Panc1 (cell line): ENCODE measurements at regions not wholly inside any gene's neighbourhood (a gene's known extent, or its start where the extent isn't known, plus 50 kb on each side); places are given as distances from the start of the nearest gene placed in this dataset.

Experiments used
- ATAC-seq: fragments of 200-7000 bp; cut with Tn5 transposase; 2 replicates; pipeline ENCODE4 v1.9.1; 2020; ENCODE audit warnings: mild to moderate bottlenecking, moderate library complexity
- BruUV-seq: library from RNA; stranded (reverse); fragments of 400-500 nt; replicated peaks from 2 replicates; lab custom pipeline; 2021; lab: Mats Ljungman, UMichigan
- CTCF ChIA-PET: fragments of 300-600 bp; sonication (Branson Sonifier 250); formaldehyde crosslinking; loops from one replicate; lab custom pipeline; 2022; ENCODE audit warnings: antibody characterized with exemption; lab: Charles Lee
- POLR2A ChIA-PET: fragments of 300-600 bp; sonication (Branson Sonifier 250); formaldehyde crosslinking; loops from one replicate; lab custom pipeline; 2022; ENCODE audit warnings: antibody characterized with exemption; lab: Charles Lee
- DNase-seq: peaks from one replicate; pipeline ENCODE4 v3.0.0-alpha.2; 2010; ENCODE audit warnings: low read depth, low spot score
- H3K27ac ChIP-seq: 2 replicates; pipeline ENCODE4 v1.5.1; 2011; ENCODE audit warnings: mild to moderate bottlenecking, low read length, inconsistent platforms
- H3K27me3 ChIP-seq: fragments of 200-500 bp; sonication (Bioruptor generic); 2 replicates; pipeline ENCODE4 v1.6.0; 2014; ENCODE audit warnings: low read length, inconsistent platforms; ENCODE audit not compliant: control insufficient read depth, insufficient read depth
- H3K36me3 ChIP-seq: fragments of 200-500 bp; sonication (Bioruptor generic); 2 replicates; pipeline ENCODE4 v1.5.1; 2014; ENCODE audit warnings: inconsistent platforms, mild to moderate bottlenecking, low read length, moderate library complexity; ENCODE audit not compliant: control insufficient read depth, insufficient read depth
- H3K4me1 ChIP-seq: 2 replicates; pipeline ENCODE4 v1.5.1; 2011; ENCODE audit warnings: inconsistent platforms, mild to moderate bottlenecking, low read length, moderate library complexity; ENCODE audit not compliant: control insufficient read depth, insufficient read depth
- H3K4me3 ChIP-seq, 2 experiments: 2 replicates each; pipeline ENCODE4 v1.5.1; 2011 to 2012; ENCODE audit warnings: low read depth in 2 of 2, low read length in 2 of 2, mild to moderate bottlenecking in 2 of 2, inconsistent platforms in 1 of 2, moderate library complexity in 1 of 2
- H3K9me3 ChIP-seq: fragments of 200-500 bp; sonication (Bioruptor generic); 2 replicates; pipeline ENCODE4 v1.5.1; 2014; ENCODE audit warnings: low read depth, mild to moderate bottlenecking, inconsistent platforms, low read length, moderate library complexity; ENCODE audit not compliant: control insufficient read depth, insufficient read depth
- CTCF ChIP-seq: fragments of 450-650 bp; IDR thresholded peaks from 2 replicates; pipeline ENCODE4 v1.5.1; 2017; ENCODE audit warnings: mild to moderate bottlenecking
- POLR2AphosphoS5 ChIP-seq: IDR thresholded peaks from 2 replicates; pipeline ENCODE4 v1.6.1; 2012; ENCODE audit warnings: mild to moderate bottlenecking, low read depth, low read length, moderate library complexity
- REST ChIP-seq, 2 experiments: IDR thresholded peaks; 2 replicates each; pipeline ENCODE4 v1.6.1; 2011 to 2012; ENCODE audit warnings: low read depth in 2 of 2, control low read depth in 1 of 2, low read length in 1 of 2, mild to moderate bottlenecking in 1 of 2, moderate library complexity in 1 of 2; ENCODE audit not compliant: insufficient read depth in 1 of 2
- SIN3A ChIP-seq: IDR thresholded peaks from 2 replicates; pipeline ENCODE4 v1.6.1; 2012; ENCODE audit warnings: low read depth, mild to moderate bottlenecking, low read length, moderate library complexity, borderline replicate concordance; ENCODE audit not compliant: insufficient read depth
- TCF7L2 ChIP-seq: IDR thresholded peaks from 2 replicates; pipeline ENCODE4 v1.6.1; 2011; ENCODE audit warnings: mild to moderate bottlenecking, low read depth, low read length, inconsistent platforms
- in situ Hi-C: cut with HindIII; loops from 2 replicates; pipeline ENCODE4 v1.10.0; 2016; ENCODE audit warnings: low sequenced_read_pairs, low pct_unique_long_range_greater_than_20kb
- intact Hi-C: fragments of 100-400 bp; cut with micrococcal nuclease; formaldehyde crosslinking; loops from one replicate; pipeline ENCODE4 v1.10.0; 2022; ENCODE audit not compliant: unreplicated experiment

GRCh38 chr6:40796260-40797221, 209.4 kb upstream of the LRFN2 start:
- Histone ChIP-seq H3K36me3 (no peaks in the 10 kb centered on the region), H3K4me1 (no peaks in the 10 kb centered on the region), H3K4me3 (no peak overlapping the region), H3K9me3 (no peaks in the 10 kb centered on the region), H3K27ac (no peak overlapping the region), H3K27me3 (peaks cover 6% of the 10 kb centered on the region; the same call in 1 of the 2 replicates)
- intact Hi-C loops (no loop called here), in situ Hi-C loops (no loop called here)
- no peak for DNase-seq
- BruUV-seq, result no TSS peak
- ChIA-PET CTCF (interaction anchor here (0.6 kb wide), 1 partner anchor 815 kb away, joined by 14 read pairs; no protein-coding TSS in a partner anchor), POLR2A (no interaction called here)
- TF ChIP-seq REST (IDR thresholded peaks at IDR 0.05; ENCODE audit: insufficient read depth in 1 of 2, low read depth in 2 of 2, low read length in 1 of 2), result no peak
- no peak for TF ChIP-seq SIN3A
- TF ChIP-seq POLR2AphosphoS5, result no peak
- TF ChIP-seq TCF7L2, result no peak
- no peak for TF ChIP-seq CTCF
- 0 out of 2 replicates have a peak, but pooled peaks have one; percentile 30 for ATAC-seq

GRCh38 chr6:40794586-40794985, 207.4 kb upstream of the LRFN2 start:
- no peak for ATAC-seq
- no peak overlapping the region for H3K4me3 ChIP-seq
- BruUV-seq, result no TSS peak
- no peaks in the 10 kb centered on the region for H3K36me3 ChIP-seq
- no peaks in the 10 kb centered on the region for H3K4me1 ChIP-seq
- H3K27ac ChIP-seq, result no peak overlapping the region
- peaks cover 12% of the 10 kb centered on the region for H3K27me3 ChIP-seq
- no peak for DNase-seq
- CTCF ChIA-PET, result no interaction called here
- H3K9me3 ChIP-seq, result no peaks in the 10 kb centered on the region
- in situ Hi-C loops (no loop called here), intact Hi-C loops (no loop called here)
- POLR2A ChIA-PET, result no interaction called here
- no peak for TF ChIP-seq POLR2AphosphoS5
- no peak for TF ChIP-seq SIN3A
- TF ChIP-seq REST (IDR thresholded peaks at IDR 0.05; ENCODE audit: insufficient read depth in 1 of 2, low read depth in 2 of 2, low read length in 1 of 2), result no peak
- no peak for TF ChIP-seq TCF7L2
- no peak for TF ChIP-seq CTCF
